ENCODE measurements at regions not wholly inside any gene's neighbourhood (a gene's known extent, or its start where the extent isn't known, plus 50 kb on each side); places are given as distances from the start of the nearest gene placed in this dataset.

DNA sequence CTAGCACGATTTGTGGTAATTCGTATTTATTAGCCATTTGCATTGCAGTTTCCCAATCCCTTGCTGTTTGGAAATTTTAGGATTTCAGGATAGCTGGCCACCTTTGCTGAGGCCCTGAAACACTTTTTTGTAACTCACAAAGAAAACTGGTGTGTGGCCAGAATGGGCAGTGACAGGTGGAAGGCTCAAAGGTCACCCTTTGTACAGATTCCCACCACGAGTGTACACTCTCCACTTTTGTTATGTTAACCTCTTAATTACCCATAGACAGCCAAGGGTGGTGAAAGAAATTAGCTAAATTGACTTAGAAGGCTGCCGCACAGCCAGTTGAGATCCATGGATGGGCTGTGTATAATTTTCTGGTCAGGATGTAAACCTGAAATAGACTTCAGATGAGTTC, 109.7 kb upstream of the ARX start:
- H3K4me3 ChIP-seq = no peak overlapping the region
- H3K36me3 ChIP-seq = no peaks in the 10 kb centered on the region
- 72 to 76% methylated on average over 4 of the region's 4 CpGs for WGBS, 2 donors
- H3K9me3 ChIP-seq = peaks cover 0 to 6% (median 0%) of the 10 kb centered on the region in 4 donors
- no peak for TF ChIP-seq POLR2A (IDR thresholded peaks at IDR 0.05)
- TF ChIP-seq EP300 (IDR thresholded peaks at IDR 0.05) = no peak
- TF ChIP-seq, protein P1, sequence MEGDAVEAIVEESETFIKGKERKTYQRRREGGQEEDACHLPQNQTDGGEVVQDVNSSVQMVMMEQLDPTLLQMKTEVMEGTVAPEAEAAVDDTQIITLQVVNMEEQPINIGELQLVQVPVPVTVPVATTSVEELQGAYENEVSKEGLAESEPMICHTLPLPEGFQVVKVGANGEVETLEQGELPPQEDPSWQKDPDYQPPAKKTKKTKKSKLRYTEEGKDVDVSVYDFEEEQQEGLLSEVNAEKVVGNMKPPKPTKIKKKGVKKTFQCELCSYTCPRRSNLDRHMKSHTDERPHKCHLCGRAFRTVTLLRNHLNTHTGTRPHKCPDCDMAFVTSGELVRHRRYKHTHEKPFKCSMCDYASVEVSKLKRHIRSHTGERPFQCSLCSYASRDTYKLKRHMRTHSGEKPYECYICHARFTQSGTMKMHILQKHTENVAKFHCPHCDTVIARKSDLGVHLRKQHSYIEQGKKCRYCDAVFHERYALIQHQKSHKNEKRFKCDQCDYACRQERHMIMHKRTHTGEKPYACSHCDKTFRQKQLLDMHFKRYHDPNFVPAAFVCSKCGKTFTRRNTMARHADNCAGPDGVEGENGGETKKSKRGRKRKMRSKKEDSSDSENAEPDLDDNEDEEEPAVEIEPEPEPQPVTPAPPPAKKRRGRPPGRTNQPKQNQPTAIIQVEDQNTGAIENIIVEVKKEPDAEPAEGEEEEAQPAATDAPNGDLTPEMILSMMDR (IDR thresholded peaks at IDR 0.05) = no peak
- DNase-seq (ENCODE audit: low spot score in 2 of 2) = no peak
- no peaks in the 10 kb centered on the region for H3K4me1 ChIP-seq
- H3K27me3 ChIP-seq = no peaks in the 10 kb centered on the region
- no peak overlapping the region for H3K27ac ChIP-seq

GRCh38 chrX:25124391-25124790, 108.6 kb upstream of the ARX start:
- Histone ChIP-seq H3K4me3 (no peak overlapping the region), H3K9me3 (peaks cover 0 to 6% (median 0%) of the 10 kb centered on the region in 4 donors), H3K4me1 (no peaks in the 10 kb centered on the region), H3K27ac (no peak overlapping the region), H3K36me3 (no peaks in the 10 kb centered on the region), H3K27me3 (no peaks in the 10 kb centered on the region)
- TF ChIP-seq, protein P1 (IDR thresholded peaks at IDR 0.05) = no peak
- TF ChIP-seq POLR2A (IDR thresholded peaks at IDR 0.05) (no peak), EP300 (IDR thresholded peaks at IDR 0.05) (no peak)
- DNase-seq (ENCODE audit: low spot score in 2 of 2) = no peak
- 91 to 94% methylated on average over 2 of the region's 2 CpGs for WGBS, 2 donors

- no peak for DNase-seq (ENCODE audit: low spot score in 2 of 2)
- H3K9me3 ChIP-seq = no peaks in the 10 kb centered on the region
- H3K36me3 ChIP-seq = no peaks in the 10 kb centered on the region
- H3K27ac ChIP-seq = no peak overlapping the region
- no peak overlapping the region for H3K4me3 ChIP-seq
- WGBS, 2 donors = 85% methylated on average over 2 of the region's 2 CpGs; no CpG with 5 or more reads in 1 of the 2 donors
- no peaks in the 10 kb centered on the region for H3K4me1 ChIP-seq
- TF ChIP-seq POLR2A (IDR thresholded peaks at IDR 0.05) = no peak
- TF ChIP-seq, protein P1 (IDR thresholded peaks at IDR 0.05) = no peak
- no peak for TF ChIP-seq EP300 (IDR thresholded peaks at IDR 0.05)
- no peaks in the 10 kb centered on the region for H3K27me3 ChIP-seq
Measured at GRCh38 chrX:25112156-25112555, 96.4 kb upstream of the ARX start.

DNA sequence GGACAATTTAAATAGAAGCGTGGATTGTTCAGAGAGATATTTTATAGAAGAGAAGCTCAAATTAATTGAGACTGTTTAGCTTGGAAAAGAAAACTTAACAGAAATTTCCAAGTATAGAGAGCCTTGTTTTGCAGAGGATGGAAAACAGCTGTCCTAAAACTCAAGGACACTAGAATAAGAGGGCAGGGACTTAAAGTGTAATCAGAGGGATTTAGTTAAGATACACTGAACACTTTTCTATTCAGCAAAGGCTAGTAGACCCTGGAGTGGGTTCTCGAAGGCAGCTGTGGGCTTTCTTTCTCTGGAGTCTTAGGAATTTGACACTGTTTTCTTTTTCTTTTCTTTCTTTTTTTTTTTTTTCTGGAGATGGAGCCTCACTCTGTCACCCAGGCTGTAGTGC, 92.7 kb upstream of the ARX start:
- Histone ChIP-seq H3K9me3 (no peaks in the 10 kb centered on the region), H3K27me3 (no peaks in the 10 kb centered on the region), H3K36me3 (no peaks in the 10 kb centered on the region), H3K4me1 (no peaks in the 10 kb centered on the region), H3K27ac (no peak overlapping the region), H3K4me3 (no peak overlapping the region)
- 64 to 71% methylated on average over 2 of the region's 2 CpGs for WGBS, 2 donors
- no peak for DNase-seq (ENCODE audit: low spot score in 2 of 2)
- TF ChIP-seq POLR2A (IDR thresholded peaks at IDR 0.05) (no peak), EP300 (IDR thresholded peaks at IDR 0.05) (no peak)
- TF ChIP-seq, protein P1 (IDR thresholded peaks at IDR 0.05) = no peak

GRCh38 chrX:25105221-25105620, 89.5 kb upstream of the ARX start:
- WGBS, 2 donors = 32 to 36% methylated on average over 4 of the region's 4 CpGs
- H3K4me3 ChIP-seq = no peak overlapping the region
- no peak overlapping the region for H3K27ac ChIP-seq
- no peak for DNase-seq (ENCODE audit: low spot score in 2 of 2)
- no peak for TF ChIP-seq POLR2A (IDR thresholded peaks at IDR 0.05)
- TF ChIP-seq, protein P1 (IDR thresholded peaks at IDR 0.05) = no peak
- no peak for TF ChIP-seq EP300 (IDR thresholded peaks at IDR 0.05)
- H3K27me3 ChIP-seq = no peaks in the 10 kb centered on the region
- no peaks in the 10 kb centered on the region for H3K9me3 ChIP-seq
- no peaks in the 10 kb centered on the region for H3K36me3 ChIP-seq
- no peaks in the 10 kb centered on the region for H3K4me1 ChIP-seq

All from tibial nerve (tissue), 4 donors.